Liver (tissue), 8 donors: ENCODE measurements at regions not wholly inside any gene's neighbourhood (a gene's known extent, or its start where the extent isn't known, plus 50 kb on each side); places are given as distances from the start of the nearest gene placed in this dataset.

Experiments used
- DNase-seq: peaks from one replicate; pipeline ENCODE4 v3.0.0-alpha.2; 2017; ENCODE audit warnings: low spot score
- H3K27ac ChIP-seq, 2 donors: one replicate each; pipeline ENCODE4 v1.7.0; 2013; ENCODE audit warnings: inconsistent platforms in 2 of 2, low read length in 2 of 2, control low read depth in 1 of 2, low read depth in 1 of 2, mild to moderate bottlenecking in 1 of 2
- H3K27me3 ChIP-seq, 4 donors: one replicate each; pipeline versions ENCODE4 v1.6.1 to v1.7.0; 2013; ENCODE audit warnings: low read length in 3 of 4, inconsistent platforms in 1 of 4, mild to moderate bottlenecking in 1 of 4, moderate library complexity in 1 of 4; ENCODE audit not compliant: control insufficient read depth in 4 of 4, insufficient read depth in 4 of 4
- H3K36me3 ChIP-seq, 4 donors: one replicate each; pipeline versions ENCODE4 v1.6.1 to v1.7.0; 2013; ENCODE audit warnings: low read length in 3 of 4, mild to moderate bottlenecking in 3 of 4, low read depth in 1 of 4, moderate library complexity in 1 of 4; ENCODE audit not compliant: control insufficient read depth in 4 of 4, insufficient read depth in 3 of 4
- H3K4me1 ChIP-seq, 4 donors: one replicate each; pipeline versions ENCODE4 v1.6.1 to v1.7.0; 2013; ENCODE audit warnings: low read length in 3 of 4, mild to moderate bottlenecking in 3 of 4, moderate library complexity in 1 of 4; ENCODE audit not compliant: control insufficient read depth in 4 of 4, insufficient read depth in 4 of 4
- H3K4me3 ChIP-seq, 3 donors: one replicate each; pipeline versions ENCODE4 v1.6.1 to v1.7.0; 2013; ENCODE audit warnings: low read length in 3 of 3, control low read depth in 1 of 3, low read depth in 1 of 3, mild to moderate bottlenecking in 1 of 3
- H3K9ac ChIP-seq, 2 donors: one replicate each; pipeline ENCODE4 v1.7.0; 2013; ENCODE audit warnings: low read length in 2 of 2, mild to moderate bottlenecking in 2 of 2, moderate library complexity in 2 of 2, control low read depth in 1 of 2, low read depth in 1 of 2
- H3K9me3 ChIP-seq, 4 donors: one replicate each; pipeline versions ENCODE4 v1.6.1 to v1.7.0; 2013; ENCODE audit warnings: low read length in 3 of 4; ENCODE audit not compliant: control insufficient read depth in 4 of 4
- CTCF ChIP-seq: fragments of 150-350 bp; IDR thresholded peaks from 2 replicates; pipeline ENCODE4 v1.5.1; 2017; ENCODE audit warnings: improper control_type of control experiment, low read depth, low read length; ENCODE audit not compliant: missing input control
- EGR1 ChIP-seq, 2 donors: IDR thresholded peaks; 2 replicates each; pipeline ENCODE4 v1.6.1; 2016 to 2018; ENCODE audit warnings: antibody characterized with exemption in 2 of 2, low read depth in 2 of 2
- FOXA1 ChIP-seq: IDR thresholded peaks from 2 replicates; pipeline ENCODE4 v1.6.1; 2016; ENCODE audit warnings: antibody characterized with exemption
- GABPA ChIP-seq, 2 donors: IDR thresholded peaks in 1 of 2; conservative IDR thresholded peaks in 1 of 2; 2 replicates each; pipeline ENCODE4 v1.6.1; 2016; ENCODE audit warnings: antibody characterized with exemption in 2 of 2, mild to moderate bottlenecking in 1 of 2, moderate library complexity in 1 of 2
- HNF4G ChIP-seq: IDR thresholded peaks from 2 replicates; pipeline ENCODE4 v1.6.1; 2016; ENCODE audit warnings: antibody characterized with exemption
- NR2F2 ChIP-seq: IDR thresholded peaks from 2 replicates; pipeline ENCODE4 v1.6.1; 2016; ENCODE audit warnings: antibody characterized with exemption
- RXRA ChIP-seq, 2 donors: IDR thresholded peaks; 2 replicates each; pipeline ENCODE4 v1.6.1; 2017 to 2018; ENCODE audit warnings: antibody characterized with exemption in 2 of 2, mild to moderate bottlenecking in 1 of 2
- TAF1 ChIP-seq: conservative IDR thresholded peaks from 2 replicates; pipeline ENCODE4 v1.6.1; 2016; ENCODE audit warnings: antibody characterized with exemption, mild to moderate bottlenecking
- YY1 ChIP-seq: IDR thresholded peaks from 2 replicates; pipeline ENCODE4 v1.6.1; 2016; ENCODE audit warnings: antibody characterized with exemption, mild to moderate bottlenecking
- ZBTB33 ChIP-seq: IDR thresholded peaks from 2 replicates; pipeline ENCODE4 v1.6.1; 2016; ENCODE audit warnings: antibody characterized with exemption
- WGBS: extraction: QIAGEN DNeasy Blood & Tissue Kit; methylation state at CpG from one replicate; pipeline ENCODE4 v1.1.7; 2013; 5-methylcytosine and 5-hydroxymethylcytosine counted together
- TF ChIP-seq, protein P1 (sequence below): IDR thresholded peaks from 2 replicates; pipeline ENCODE4 v1.6.1; 2016; ENCODE audit warnings: antibody characterized with exemption
- donor health status: healthy.
- donor health status: healthy.
- donor health status: healthy.
- donor health status: healthy.
- donor health status: healthy.

DNA sequence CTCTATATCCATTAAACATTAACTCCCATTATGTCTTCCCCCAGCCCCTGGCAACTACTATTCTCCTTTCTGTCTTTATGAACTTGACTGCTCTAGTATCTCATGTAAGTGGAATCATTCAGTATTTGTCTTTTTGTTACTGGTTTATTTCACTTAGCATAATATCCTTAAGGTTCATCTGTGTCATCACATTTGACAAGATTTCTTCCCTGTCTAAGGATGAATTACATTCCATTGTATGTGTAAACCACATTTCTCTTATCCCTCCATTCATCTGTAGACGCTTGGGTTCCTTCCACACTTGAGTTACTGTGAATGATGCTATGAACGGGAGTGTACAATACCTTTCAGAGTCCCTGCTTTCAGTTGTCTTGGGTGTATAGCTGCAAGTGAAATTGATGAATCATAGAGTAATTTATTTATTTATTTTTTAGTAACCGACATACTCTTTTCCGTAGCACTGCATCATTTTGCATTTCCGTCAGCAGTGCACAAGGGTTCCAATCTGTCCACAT lies 399.7 kb upstream of the RBFOX1 start (continued):
- TF ChIP-seq ZBTB33 (no peak), YY1 (no peak), FOXA1 (no peak)

DNA sequence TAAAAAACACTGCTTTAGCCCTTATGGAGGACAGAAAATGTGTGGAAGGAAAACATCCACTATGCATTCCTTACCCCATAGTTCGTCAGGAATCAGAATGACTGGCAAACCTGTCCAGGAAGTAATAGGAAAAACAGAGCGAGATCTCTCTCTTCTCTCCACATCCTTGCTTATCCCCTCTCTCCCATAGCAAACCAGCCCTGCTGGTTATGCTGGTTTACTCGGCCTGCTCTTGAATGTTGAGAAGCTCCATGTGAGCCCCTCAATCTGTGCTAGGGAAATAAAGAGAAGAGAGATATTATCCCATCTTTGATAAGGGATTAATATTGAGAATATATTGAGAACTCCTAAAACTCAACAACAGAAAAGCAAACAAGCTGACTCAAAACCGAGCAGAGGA lies 402.8 kb upstream of the RBFOX1 start:
- Histone ChIP-seq H3K27ac (no peak overlapping the region), H3K4me3 (no peak overlapping the region), H3K4me1 (no peaks in the 10 kb centered on the region), H3K9ac (no peak overlapping the region), H3K9me3 (peaks cover 0 to 4% (median 1%) of the 10 kb centered on the region in 4 donors), H3K36me3 (no peaks in the 10 kb centered on the region), H3K27me3 (no peaks in the 10 kb centered on the region)
- 60% methylated on average over 4 of the region's 4 CpGs for WGBS
- DNase-seq: no peak
- TF ChIP-seq RXRA (IDR thresholded peaks at IDR 0.05) (no peak), CTCF (no peak)

- TF ChIP-seq, protein P1, sequence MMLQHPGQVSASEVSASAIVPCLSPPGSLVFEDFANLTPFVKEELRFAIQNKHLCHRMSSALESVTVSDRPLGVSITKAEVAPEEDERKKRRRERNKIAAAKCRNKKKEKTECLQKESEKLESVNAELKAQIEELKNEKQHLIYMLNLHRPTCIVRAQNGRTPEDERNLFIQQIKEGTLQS: no peak
- TF ChIP-seq NR2F2 (no peak), FOXA1 (no peak), EGR1 (IDR thresholded peaks at IDR 0.05; ENCODE audit: low read depth in 2 of 2) (no peak), TAF1 (no peak), GABPA (IDR thresholded peaks at IDR 0.05 in 1 of 2, conservative IDR thresholded peaks at IDR 0.05 in 1 of 2) (no peak), HNF4G (no peak), CTCF (no peak), YY1 (no peak)
- peaks cover 0 to 6% (median 1%) of the 10 kb centered on the region in 4 donors for H3K9me3 ChIP-seq
- no peak for DNase-seq
Measured at GRCh38 chr16:6926762-6927161, 405.9 kb upstream of the RBFOX1 start.

More at GRCh38 chr16:6926762-6927161, 405.9 kb upstream of the RBFOX1 start:
- no peak overlapping the region for H3K27ac ChIP-seq
- H3K4me1 ChIP-seq: no peaks in the 10 kb centered on the region
- 33% methylated on average over 7 of the region's 7 CpGs for WGBS
- no peaks in the 10 kb centered on the region for H3K27me3 ChIP-seq
- H3K36me3 ChIP-seq: no peaks in the 10 kb centered on the region
- H3K9ac ChIP-seq: no peak overlapping the region
- no peak overlapping the region for H3K4me3 ChIP-seq
